ENCODE measurements at regions not wholly inside any gene's neighbourhood (a gene's known extent, or its start where the extent isn't known, plus 50 kb on each side); places are given as distances from the start of the nearest gene placed in this dataset.

GRCh38 chr18:10124967-10125366, 211.2 kb downstream of the VAPA start:
- Histone ChIP-seq H3K4me3 (no peak overlapping the region), H3K27ac (no peak overlapping the region), H3K27me3 (no peaks in the 10 kb centered on the region), H3K9me3 (no peaks in the 10 kb centered on the region), H3K4me1 (peaks cover 0 to 17% (median 9%) of the 10 kb centered on the region in 4 donors), H3K36me3 (no peaks in the 10 kb centered on the region)
- no peak for TF ChIP-seq POLR2A (IDR thresholded peaks at IDR 0.05)
- no peak for TF ChIP-seq EP300 (IDR thresholded peaks at IDR 0.05; ENCODE audit: low read depth)
- TF ChIP-seq, protein P1, sequence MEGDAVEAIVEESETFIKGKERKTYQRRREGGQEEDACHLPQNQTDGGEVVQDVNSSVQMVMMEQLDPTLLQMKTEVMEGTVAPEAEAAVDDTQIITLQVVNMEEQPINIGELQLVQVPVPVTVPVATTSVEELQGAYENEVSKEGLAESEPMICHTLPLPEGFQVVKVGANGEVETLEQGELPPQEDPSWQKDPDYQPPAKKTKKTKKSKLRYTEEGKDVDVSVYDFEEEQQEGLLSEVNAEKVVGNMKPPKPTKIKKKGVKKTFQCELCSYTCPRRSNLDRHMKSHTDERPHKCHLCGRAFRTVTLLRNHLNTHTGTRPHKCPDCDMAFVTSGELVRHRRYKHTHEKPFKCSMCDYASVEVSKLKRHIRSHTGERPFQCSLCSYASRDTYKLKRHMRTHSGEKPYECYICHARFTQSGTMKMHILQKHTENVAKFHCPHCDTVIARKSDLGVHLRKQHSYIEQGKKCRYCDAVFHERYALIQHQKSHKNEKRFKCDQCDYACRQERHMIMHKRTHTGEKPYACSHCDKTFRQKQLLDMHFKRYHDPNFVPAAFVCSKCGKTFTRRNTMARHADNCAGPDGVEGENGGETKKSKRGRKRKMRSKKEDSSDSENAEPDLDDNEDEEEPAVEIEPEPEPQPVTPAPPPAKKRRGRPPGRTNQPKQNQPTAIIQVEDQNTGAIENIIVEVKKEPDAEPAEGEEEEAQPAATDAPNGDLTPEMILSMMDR (IDR thresholded peaks at IDR 0.05), result no peak
- no peak for TF ChIP-seq POLR2AphosphoS5 (IDR thresholded peaks at IDR 0.05)
- 75 to 88% methylated on average over 2 to 3 of the region's 3 CpGs for WGBS, 2 donors (ENCODE audit: low coverage in 1 of 2)
- DNase-seq, result no peak
- intact Hi-C loops (cut with DNase I; ENCODE audit: low total_unique reads), result loop anchor here (5.0 kb wide), 1 partner anchor 523 kb away; no protein-coding TSS in a partner anchor
- in situ Hi-C loops (cut with MboI; ENCODE audit: low pct_ligation_motif_present in 1 of 4, low pct_unique_long_range_greater_than_20kb in 1 of 4, low sequenced_read_pairs in 3 of 4), result no loop called here

DNA sequence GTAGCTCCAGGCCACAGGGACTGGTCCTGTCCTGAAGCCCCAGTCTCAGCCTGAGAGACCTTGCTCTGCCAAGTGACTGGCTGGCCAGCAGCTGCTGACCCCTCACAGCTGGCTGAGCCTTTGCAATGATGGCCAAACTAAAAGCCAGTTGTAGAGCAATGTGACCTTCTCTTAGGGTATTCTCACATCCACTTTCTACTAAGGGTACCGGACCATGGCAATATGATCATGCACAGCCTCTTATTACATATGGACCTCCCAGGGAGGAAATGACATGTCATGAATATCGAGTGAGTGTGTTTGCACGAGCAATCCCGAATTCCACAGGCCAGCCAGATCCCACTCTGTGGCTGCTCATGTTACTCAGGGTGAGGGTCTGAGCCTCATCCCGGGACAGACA, 213.9 kb downstream of the VAPA start:
- WGBS, 2 donors (ENCODE audit: low coverage in 1 of 2), result 71% methylated on average over 5 of the region's 5 CpGs; no CpG with 5 or more reads in 1 of the 2 donors
- TF ChIP-seq EP300 (IDR thresholded peaks at IDR 0.05; ENCODE audit: low read depth) (no peak), POLR2AphosphoS5 (IDR thresholded peaks at IDR 0.05) (no peak), POLR2A (IDR thresholded peaks at IDR 0.05) (no peak)
- TF ChIP-seq, protein P1 (IDR thresholded peaks at IDR 0.05), result no peak
- intact Hi-C loops (cut with DNase I; ENCODE audit: low total_unique reads), result loop anchor here (5.0 kb wide), 1 partner anchor 525 kb away; no protein-coding TSS in a partner anchor
- Histone ChIP-seq H3K27me3 (peaks cover 14% of the 10 kb centered on the region), H3K4me3 (no peak overlapping the region), H3K27ac (no peak overlapping the region), H3K36me3 (no peaks in the 10 kb centered on the region), H3K4me1 (peaks cover 0 to 18% (median 6%) of the 10 kb centered on the region in 4 donors), H3K9me3 (no peaks in the 10 kb centered on the region)
- no peak for DNase-seq
- in situ Hi-C loops (cut with MboI; ENCODE audit: low pct_ligation_motif_present in 1 of 4, low pct_unique_long_range_greater_than_20kb in 1 of 4, low sequenced_read_pairs in 3 of 4), result no loop called here

DNA sequence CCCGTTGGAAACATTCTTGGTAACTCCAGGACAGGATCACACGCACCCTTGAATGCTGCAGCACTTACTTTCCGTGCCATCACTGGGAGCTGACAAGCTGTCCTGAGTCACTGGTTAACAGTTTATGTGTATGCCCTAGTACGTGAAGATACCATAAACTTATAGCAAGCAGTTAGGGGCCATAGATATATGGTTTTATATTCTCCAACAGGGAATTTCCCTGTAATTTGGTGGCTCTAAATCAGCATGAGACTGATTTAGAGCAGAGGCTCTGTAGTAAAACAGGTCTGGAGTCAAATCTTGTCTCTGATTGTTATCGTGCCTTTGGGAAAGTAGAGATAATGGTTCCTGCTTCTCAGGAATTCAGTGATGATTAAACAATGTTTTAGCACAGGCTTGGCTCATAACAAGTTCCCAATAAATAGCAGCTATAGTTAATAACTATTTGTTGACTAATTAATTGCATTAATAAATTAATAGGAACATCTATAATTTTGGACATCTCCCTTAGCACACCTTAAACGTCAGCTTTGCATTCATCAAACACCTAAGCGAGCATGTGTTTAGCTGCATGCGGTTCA, 215.2 kb downstream of the VAPA start:
- peaks cover 0 to 12% (median 4%) of the 10 kb centered on the region in 4 donors for H3K4me1 ChIP-seq
- intact Hi-C loops (cut with DNase I; ENCODE audit: low total_unique reads), result loop anchor here (5.0 kb wide), 1 partner anchor 527 kb away; no protein-coding TSS in a partner anchor
- H3K4me3 ChIP-seq, result no peak overlapping the region
- DNase-seq, result no peak
- in situ Hi-C loops (cut with MboI; ENCODE audit: low pct_ligation_motif_present in 1 of 4, low pct_unique_long_range_greater_than_20kb in 1 of 4, low sequenced_read_pairs in 3 of 4), result no loop called here
- no peaks in the 10 kb centered on the region for H3K9me3 ChIP-seq
- no peaks in the 10 kb centered on the region for H3K36me3 ChIP-seq
- TF ChIP-seq EP300 (IDR thresholded peaks at IDR 0.05; ENCODE audit: low read depth) (no peak), POLR2A (IDR thresholded peaks at IDR 0.05) (no peak), POLR2AphosphoS5 (IDR thresholded peaks at IDR 0.05) (no peak)
- TF ChIP-seq, protein P1 (IDR thresholded peaks at IDR 0.05), result no peak
- 60% methylated on average over 8 of the region's 8 CpGs; no CpG with 5 or more reads in 1 of the 2 donors for WGBS, 2 donors (ENCODE audit: low coverage in 1 of 2)
- peaks cover 14% of the 10 kb centered on the region for H3K27me3 ChIP-seq
- H3K27ac ChIP-seq, result no peak overlapping the region

DNA sequence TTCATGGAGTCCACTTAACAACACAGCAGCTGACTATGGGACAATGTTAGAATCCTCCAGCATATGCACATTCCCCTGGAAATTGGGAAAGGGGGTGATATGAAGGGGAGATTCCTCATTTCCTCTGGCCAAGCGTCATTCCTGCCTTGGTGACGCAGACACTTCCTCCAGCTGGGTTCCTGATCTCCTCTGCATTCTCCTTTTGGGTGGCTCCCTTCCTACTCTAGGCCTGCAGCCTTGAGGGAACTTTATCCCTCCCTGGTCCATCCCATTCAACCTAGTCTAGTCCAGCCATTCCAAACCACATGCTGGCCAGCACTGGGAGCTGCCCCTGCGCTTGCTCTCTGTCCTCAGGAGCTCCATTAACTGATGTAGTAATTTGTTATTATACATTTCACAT, 216.8 kb downstream of the VAPA start:
- peaks cover 14% of the 10 kb centered on the region for H3K27me3 ChIP-seq
- TF ChIP-seq EP300 (IDR thresholded peaks at IDR 0.05; ENCODE audit: low read depth) (no peak), POLR2AphosphoS5 (IDR thresholded peaks at IDR 0.05) (no peak), POLR2A (IDR thresholded peaks at IDR 0.05) (no peak)
- TF ChIP-seq, protein P1 (IDR thresholded peaks at IDR 0.05), result no peak
- no peaks in the 10 kb centered on the region for H3K9me3 ChIP-seq
- peaks cover 0 to 12% (median 4%) of the 10 kb centered on the region in 4 donors for H3K4me1 ChIP-seq
- in situ Hi-C loops (cut with MboI; ENCODE audit: low pct_ligation_motif_present in 1 of 4, low pct_unique_long_range_greater_than_20kb in 1 of 4, low sequenced_read_pairs in 3 of 4), result no loop called here
- H3K36me3 ChIP-seq, result no peaks in the 10 kb centered on the region
- 72 to 85% methylated on average over 3 of the region's 3 CpGs for WGBS, 2 donors (ENCODE audit: low coverage in 1 of 2)
- no peak overlapping the region for H3K4me3 ChIP-seq
- intact Hi-C loops (cut with DNase I; ENCODE audit: low total_unique reads), result no loop called here
- no peak for DNase-seq
- no peak overlapping the region for H3K27ac ChIP-seq
